Keratinocyte (primary cell): ENCODE measurements at regions not wholly inside any gene's neighbourhood (a gene's known extent, or its start where the extent isn't known, plus 50 kb on each side); places are given as distances from the start of the nearest gene placed in this dataset.
"Not testable (repeated sequence)": the region's sequence is repeated elsewhere in the genome, so short reads cannot be mapped to it uniquely, and the experiment has no call there.

Source experiments
- DNase-seq: peaks from one replicate; pipeline ENCODE4 v3.0.0-alpha.2; 2011; ENCODE audit warnings: low read depth, missing footprints, low spot score
- FAIRE-seq: peaks from 2 replicates; lab custom pipeline; 2011; peaks lifted over from hg19 to GRCh38; lab: Jason Lieb, UNC
- H2AFZ ChIP-seq: 2 replicates; pipeline ENCODE4 v1.6.0; 2012; ENCODE audit warnings: low read length, control low read depth, inconsistent platforms; ENCODE audit not compliant: control insufficient read depth
- H3K27ac ChIP-seq: 2 replicates; pipeline ENCODE4 v1.5.1; 2011; ENCODE audit warnings: low read length; ENCODE audit not compliant: control insufficient read depth, insufficient read depth
- H3K27me3 ChIP-seq: 3 replicates; pipeline ENCODE4 v1.6.0; 2011; ENCODE audit warnings: low read length; ENCODE audit not compliant: control insufficient read depth, insufficient read depth; ENCODE audit errors: extremely low read depth
- H3K36me3 ChIP-seq, 2 experiments: 2 replicates in 1 of 2; 3 replicates in 1 of 2; pipeline ENCODE4 v1.5.1; 2011; ENCODE audit warnings: low read length in 2 of 2, mild to moderate bottlenecking in 1 of 2; ENCODE audit not compliant: control insufficient read depth in 2 of 2, insufficient read depth in 2 of 2; ENCODE audit errors: extremely low read depth in 1 of 2
- H3K4me1 ChIP-seq: 3 replicates; pipeline ENCODE4 v1.5.1; 2011; ENCODE audit warnings: low read length; ENCODE audit not compliant: control insufficient read depth, insufficient read depth; ENCODE audit errors: extremely low read depth
- H3K4me2 ChIP-seq: 3 replicates; pipeline ENCODE4 v1.6.0; 2011; ENCODE audit warnings: low read depth, low read length; ENCODE audit not compliant: control insufficient read depth, insufficient read depth; ENCODE audit errors: extremely low read depth
- H3K4me3 ChIP-seq, 3 experiments: fragments of 200-600 bp in 1 of 3; sonication (generic) in 1 of 3; 2 replicates in 2 of 3; 3 replicates in 1 of 3; pipeline ENCODE4 v1.5.1; 2011 to 2016; ENCODE audit warnings: low read length in 3 of 3, mild to moderate bottlenecking in 3 of 3, control low read depth in 2 of 3, inconsistent platforms in 1 of 3, low read depth in 1 of 3, mixed read lengths in 1 of 3, mixed run types in 1 of 3, moderate library complexity in 1 of 3; ENCODE audit not compliant: control insufficient read depth in 2 of 3, insufficient read depth in 2 of 3; ENCODE audit errors: extremely low read depth in 1 of 3
- H3K79me2 ChIP-seq: 2 replicates; pipeline ENCODE4 v1.6.0; 2012; ENCODE audit warnings: low read length; ENCODE audit not compliant: control insufficient read depth, insufficient read depth
- H3K9ac ChIP-seq: 3 replicates; pipeline ENCODE4 v1.6.0; 2011; ENCODE audit warnings: low read length; ENCODE audit not compliant: control insufficient read depth, insufficient read depth; ENCODE audit errors: extremely low read depth
- H3K9me1 ChIP-seq: 3 replicates; pipeline ENCODE4 v1.6.0; 2011; ENCODE audit warnings: low read length; ENCODE audit not compliant: control insufficient read depth, insufficient read depth; ENCODE audit errors: extremely low read depth
- H3K9me3 ChIP-seq: 2 replicates; pipeline ENCODE4 v1.5.1; 2012; ENCODE audit warnings: low read depth, low read length; ENCODE audit not compliant: control insufficient read depth
- H4K20me1 ChIP-seq: 3 replicates; pipeline ENCODE4 v1.6.0; 2011; ENCODE audit warnings: low read length; ENCODE audit not compliant: control insufficient read depth, insufficient read depth; ENCODE audit errors: extremely low read depth
- CTCF ChIP-seq, 3 experiments: IDR thresholded peaks in 1 of 3; conservative IDR thresholded peaks in 1 of 3; optimal IDR thresholded peaks in 1 of 3; 2 replicates in 2 of 3; 3 replicates in 1 of 3; pipeline versions ENCODE3 to v1.5.1; 2011; ENCODE audit warnings: low read length in 3 of 3, mild to moderate bottlenecking in 3 of 3, moderate library complexity in 2 of 3, control low read depth in 1 of 3, inconsistent platforms in 1 of 3; ENCODE audit not compliant: insufficient read depth in 2 of 3; ENCODE audit errors: extremely low read depth in 1 of 3
- EZH2 ChIP-seq: IDR thresholded peaks from one replicate; pipeline ENCODE4 v1.6.1; 2012; ENCODE audit warnings: inconsistent platforms, mild to moderate bottlenecking, low read length, moderate library complexity
- dilution Hi-C: fragments of 300-500 bp; cut with MboI; formaldehyde crosslinking; loops from one replicate; pipeline ENCODE4 v1.7.0; 2020; ENCODE audit warnings: low sequenced_read_pairs; ENCODE audit not compliant: extremely low pct_ligation_motif_present

DNA sequence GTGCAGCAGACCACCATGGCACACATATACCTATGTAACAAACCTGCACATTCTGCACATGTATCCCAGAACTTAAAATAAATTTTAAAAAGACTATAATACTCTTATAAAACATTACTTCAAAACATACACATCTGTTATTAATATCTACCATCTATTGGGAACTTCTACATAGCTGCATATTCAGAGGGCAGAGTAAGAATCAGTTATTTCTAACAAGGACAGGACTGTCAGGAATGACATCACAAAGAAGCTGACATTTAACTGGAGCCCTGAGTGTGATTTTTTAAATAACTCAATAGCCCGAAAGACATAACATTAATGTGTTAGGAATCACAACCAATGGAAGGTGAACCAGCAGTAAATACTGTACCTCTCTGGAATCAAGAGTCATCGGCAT, 276.7 kb upstream of the ECI2 start:
- Histone ChIP-seq H3K9me1 (no peaks in the 10 kb centered on the region), H3K4me3 (no peak overlapping the region), H4K20me1 (no peaks in the 10 kb centered on the region), H3K79me2 (no peaks in the 10 kb centered on the region), H3K27ac (no peak overlapping the region), H3K4me1 (no peaks in the 10 kb centered on the region), H3K27me3 (no peaks in the 10 kb centered on the region), H3K9me3 (no peaks in the 10 kb centered on the region), H3K4me2 (no peak overlapping the region), H2AFZ (no peak overlapping the region), H3K9ac (no peak overlapping the region), H3K36me3 (no peaks in the 10 kb centered on the region)
- dilution Hi-C loops = no loop called here
- FAIRE-seq (no peak), DNase-seq (no peak)
- TF ChIP-seq CTCF (optimal IDR thresholded peaks at IDR 0.05 in 1 of 3, IDR thresholded peaks at IDR 0.05 in 1 of 3, conservative IDR thresholded peaks at IDR 0.05 in 1 of 3; ENCODE audit: extremely low read depth in 1 of 3, insufficient read depth in 2 of 3, low read length in 3 of 3) (no peak), EZH2 (no peak)

DNA sequence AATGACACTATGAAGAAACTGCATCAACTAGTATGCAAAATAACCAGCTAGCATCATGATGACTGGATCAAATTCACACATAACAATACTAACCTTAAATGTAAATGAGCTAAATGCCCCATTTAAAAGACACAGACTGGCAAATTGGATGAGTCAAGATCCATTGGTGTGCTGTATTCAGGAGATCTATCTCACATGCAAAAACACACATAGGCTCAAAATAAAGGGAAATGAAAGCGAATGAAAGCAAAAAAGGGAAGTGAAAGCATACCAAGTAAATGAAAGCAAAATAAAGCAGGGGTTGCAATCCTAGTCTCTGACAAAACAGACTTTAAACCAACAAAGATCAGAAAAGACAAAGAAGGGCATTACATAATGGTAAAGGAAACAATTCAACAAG, 272.3 kb upstream of the ECI2 start:
- H3K27me3 ChIP-seq, H3K9me1 ChIP-seq, H3K4me1 ChIP-seq, FAIRE-seq, H3K27ac ChIP-seq, H4K20me1 ChIP-seq, dilution Hi-C loops, H3K79me2 ChIP-seq, H2AFZ ChIP-seq, H3K9me3 ChIP-seq, H3K36me3 ChIP-seq, DNase-seq, H3K9ac ChIP-seq, H3K4me2 ChIP-seq, H3K4me3 ChIP-seq: not testable (repeated sequence)

- FAIRE-seq (no peak), DNase-seq (no peak)
- Histone ChIP-seq H3K4me1 (peaks cover 11% of the 10 kb centered on the region), H3K27me3 (no peaks in the 10 kb centered on the region), H3K9me3 (no peaks in the 10 kb centered on the region), H3K4me2 (no peak overlapping the region), H3K9me1 (no peaks in the 10 kb centered on the region), H3K4me3 (no peak overlapping the region), H3K79me2 (no peaks in the 10 kb centered on the region), H3K9ac (no peak overlapping the region), H2AFZ (no peak overlapping the region), H3K27ac (no peak overlapping the region), H3K36me3 (no peaks in the 10 kb centered on the region), H4K20me1 (no peaks in the 10 kb centered on the region)
- TF ChIP-seq EZH2 (no peak), CTCF (optimal IDR thresholded peaks at IDR 0.05 in 1 of 3, IDR thresholded peaks at IDR 0.05 in 1 of 3, conservative IDR thresholded peaks at IDR 0.05 in 1 of 3; ENCODE audit: extremely low read depth in 1 of 3, insufficient read depth in 2 of 3, low read length in 3 of 3) (no peak)
- dilution Hi-C loops = no loop called here
Measured at GRCh38 chr6:4405621-4406212, 270.3 kb upstream of the ECI2 start.
